C4-2B (cell line): ENCODE measurements at regions not wholly inside any gene's neighbourhood (a gene's known extent, or its start where the extent isn't known, plus 50 kb on each side); places are given as distances from the start of the nearest gene placed in this dataset.

Experiments
- CTCF ChIP-seq: fragments of 450-650 bp; conservative IDR thresholded peaks from 2 replicates; pipeline ENCODE4 v1.5.1; 2017; ENCODE audit warnings: mild to moderate bottlenecking
- ZFX ChIP-seq: fragments of 450-650 bp; IDR thresholded peaks from 2 replicates; pipeline ENCODE4 v1.6.1; 2017

DNA sequence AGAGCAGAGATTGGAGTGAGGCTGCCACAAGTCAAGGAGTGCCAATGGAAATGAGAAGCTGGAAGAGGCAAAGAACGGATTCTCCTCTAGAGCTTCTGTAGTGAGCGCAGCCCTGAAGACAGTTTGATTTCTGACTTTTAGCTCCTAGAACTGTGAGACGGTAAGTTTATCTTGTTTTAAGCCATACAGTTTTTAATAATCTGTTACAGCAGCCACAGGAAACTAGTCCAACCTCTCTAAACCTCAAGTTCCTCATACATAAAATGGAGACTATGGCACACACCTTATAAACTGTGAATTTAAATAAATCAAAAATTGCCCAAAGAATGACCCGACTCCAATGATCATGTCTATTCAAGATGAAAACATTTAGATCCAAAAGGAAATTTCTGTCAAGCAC is 596.5 kb downstream of the BCL11A start:
- TF ChIP-seq CTCF (no peak), ZFX (no peak)
